ENCODE measurements at regions not wholly inside any gene's neighbourhood (a gene's known extent, or its start where the extent isn't known, plus 50 kb on each side); places are given as distances from the start of the nearest gene placed in this dataset.

DNA sequence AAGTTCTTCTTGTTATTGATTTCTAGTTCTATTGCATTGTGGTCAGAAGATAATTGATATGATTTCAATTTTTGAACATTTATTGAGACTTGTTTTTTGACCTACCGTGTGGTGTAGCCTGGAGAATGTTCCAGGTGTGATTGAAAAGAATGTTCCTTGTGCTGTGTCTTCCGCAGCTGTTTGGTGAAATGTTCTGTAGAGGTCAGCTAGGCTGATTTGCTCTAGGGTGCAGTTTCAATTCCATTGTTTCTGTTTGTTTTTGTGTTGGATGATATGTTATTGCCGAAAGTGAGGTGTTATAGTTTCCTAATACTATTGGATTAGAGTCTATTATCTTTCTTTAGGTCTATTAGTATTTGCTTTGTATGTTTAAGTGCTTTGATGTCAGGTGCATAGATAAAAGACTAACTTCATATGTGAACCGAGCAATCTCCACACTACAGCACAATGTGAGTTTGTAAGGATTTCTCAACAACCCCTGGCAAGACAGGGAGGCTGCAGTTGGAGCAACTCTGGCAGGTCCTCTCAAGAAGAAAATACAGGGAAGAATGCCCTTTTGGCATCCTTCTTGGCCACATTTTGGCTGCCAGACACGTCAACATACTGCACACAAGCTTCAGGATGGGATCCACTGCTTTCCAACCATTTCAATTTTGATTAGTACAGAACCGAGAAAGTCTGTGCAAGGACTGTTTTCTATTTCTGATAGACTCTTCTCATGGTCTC lies 320.7 kb downstream of the RNF144B start:
- Histone ChIP-seq H3K4me3 (ENCODE audit: low read depth in 1 of 2, low read length in 2 of 2) (no peak overlapping the region), H3K27me3 (ENCODE audit: insufficient read depth, low read length, poor library complexity) (no peaks in the 10 kb centered on the region), H2AFZ (ENCODE audit: low read depth, low read length) (no peak overlapping the region), H3K27ac (ENCODE audit: low read length) (no peak overlapping the region), H3K36me3 (ENCODE audit: insufficient read depth, low read length) (no peaks in the 10 kb centered on the region), H3K4me2 (ENCODE audit: insufficient read depth, low read length) (no peak overlapping the region), H3K79me2 (ENCODE audit: insufficient read depth, low read length) (no peaks in the 10 kb centered on the region), H3K9me3 (ENCODE audit: insufficient read depth, low read length, severe bottlenecking) (no peaks in the 10 kb centered on the region), H3K9ac (ENCODE audit: low read depth, low read length) (no peak overlapping the region), H4K20me1 (ENCODE audit: insufficient read depth, low read length) (no peaks in the 10 kb centered on the region), H3K4me1 (ENCODE audit: insufficient read depth, low read length) (no peaks in the 10 kb centered on the region)
- ATAC-seq (ENCODE audit: insufficient read depth, low read depth) (no peak), DNase-seq (no peak)
- TF ChIP-seq, protein P1, sequence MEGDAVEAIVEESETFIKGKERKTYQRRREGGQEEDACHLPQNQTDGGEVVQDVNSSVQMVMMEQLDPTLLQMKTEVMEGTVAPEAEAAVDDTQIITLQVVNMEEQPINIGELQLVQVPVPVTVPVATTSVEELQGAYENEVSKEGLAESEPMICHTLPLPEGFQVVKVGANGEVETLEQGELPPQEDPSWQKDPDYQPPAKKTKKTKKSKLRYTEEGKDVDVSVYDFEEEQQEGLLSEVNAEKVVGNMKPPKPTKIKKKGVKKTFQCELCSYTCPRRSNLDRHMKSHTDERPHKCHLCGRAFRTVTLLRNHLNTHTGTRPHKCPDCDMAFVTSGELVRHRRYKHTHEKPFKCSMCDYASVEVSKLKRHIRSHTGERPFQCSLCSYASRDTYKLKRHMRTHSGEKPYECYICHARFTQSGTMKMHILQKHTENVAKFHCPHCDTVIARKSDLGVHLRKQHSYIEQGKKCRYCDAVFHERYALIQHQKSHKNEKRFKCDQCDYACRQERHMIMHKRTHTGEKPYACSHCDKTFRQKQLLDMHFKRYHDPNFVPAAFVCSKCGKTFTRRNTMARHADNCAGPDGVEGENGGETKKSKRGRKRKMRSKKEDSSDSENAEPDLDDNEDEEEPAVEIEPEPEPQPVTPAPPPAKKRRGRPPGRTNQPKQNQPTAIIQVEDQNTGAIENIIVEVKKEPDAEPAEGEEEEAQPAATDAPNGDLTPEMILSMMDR (IDR thresholded peaks at IDR 0.05; ENCODE audit: borderline replicate concordance, extremely low read depth, low read length, poor library complexity, severe bottlenecking): no peak
- no peak for TF ChIP-seq EZH2 (IDR thresholded peaks at IDR 0.05; ENCODE audit: borderline replicate concordance, low read depth, low read length, severe bottlenecking)

DNA sequence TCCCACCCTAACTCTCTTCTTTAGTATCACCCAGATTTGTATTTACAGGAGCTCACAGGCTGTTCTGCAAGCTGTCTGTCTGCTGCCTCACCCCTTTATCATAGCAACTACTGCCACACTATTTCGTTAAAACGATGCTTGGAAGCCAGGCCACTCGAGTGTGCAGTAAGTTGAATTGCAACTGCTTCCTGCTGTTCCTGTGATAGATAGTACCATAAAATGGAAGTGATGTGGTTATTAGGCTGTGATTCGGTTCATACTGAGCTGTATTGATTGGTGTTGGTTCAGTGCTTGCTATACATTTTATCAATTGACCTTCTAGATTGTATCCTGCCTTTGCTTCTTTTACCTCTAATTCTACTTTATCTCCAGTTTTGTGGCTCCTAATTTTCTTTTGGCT lies 325.4 kb downstream of the RNF144B start:
- Histone ChIP-seq H3K4me1 (ENCODE audit: insufficient read depth, low read length) (no peaks in the 10 kb centered on the region), H3K27me3 (ENCODE audit: insufficient read depth, low read length, poor library complexity) (no peaks in the 10 kb centered on the region), H3K27ac (ENCODE audit: low read length) (no peak overlapping the region), H3K4me2 (ENCODE audit: insufficient read depth, low read length) (no peak overlapping the region), H3K9ac (ENCODE audit: low read depth, low read length) (no peak overlapping the region), H3K4me3 (ENCODE audit: low read depth in 1 of 2, low read length in 2 of 2) (no peak overlapping the region), H4K20me1 (ENCODE audit: insufficient read depth, low read length) (no peaks in the 10 kb centered on the region), H3K36me3 (ENCODE audit: insufficient read depth, low read length) (no peaks in the 10 kb centered on the region), H3K9me3 (ENCODE audit: insufficient read depth, low read length, severe bottlenecking) (no peaks in the 10 kb centered on the region), H3K79me2 (ENCODE audit: insufficient read depth, low read length) (no peaks in the 10 kb centered on the region), H2AFZ (ENCODE audit: low read depth, low read length) (no peak overlapping the region)
- no peak for DNase-seq
- no peak for TF ChIP-seq EZH2 (IDR thresholded peaks at IDR 0.05; ENCODE audit: borderline replicate concordance, low read depth, low read length, severe bottlenecking)
- no peak for ATAC-seq (ENCODE audit: insufficient read depth, low read depth)

DNA sequence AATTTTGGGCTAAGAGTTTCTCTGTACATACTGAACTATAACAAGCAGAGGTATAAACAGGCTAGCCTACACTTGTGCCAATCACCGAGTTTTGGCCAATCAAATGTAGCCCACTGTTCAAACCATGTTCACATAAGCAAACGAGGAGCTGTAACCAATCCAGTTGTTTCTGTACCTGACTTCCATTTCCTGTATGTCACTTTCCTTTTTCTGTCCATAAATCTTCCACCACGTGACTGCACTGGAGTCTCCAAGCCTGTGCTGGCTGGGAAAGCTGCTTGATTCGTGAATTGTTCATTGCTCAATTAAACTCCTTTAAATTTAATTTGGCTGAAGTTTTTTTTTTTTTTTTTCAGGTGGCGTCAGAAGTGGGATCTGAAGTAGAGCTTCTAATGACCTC lies 332.9 kb downstream of the RNF144B start:
- Histone ChIP-seq H3K4me2 (ENCODE audit: insufficient read depth, low read length) (no peak overlapping the region), H3K27ac (ENCODE audit: low read length) (no peak overlapping the region), H2AFZ (ENCODE audit: low read depth, low read length) (no peak overlapping the region), H3K27me3 (ENCODE audit: insufficient read depth, low read length, poor library complexity) (no peaks in the 10 kb centered on the region), H3K9me3 (ENCODE audit: insufficient read depth, low read length, severe bottlenecking) (no peaks in the 10 kb centered on the region), H3K79me2 (ENCODE audit: insufficient read depth, low read length) (no peaks in the 10 kb centered on the region), H3K9ac (ENCODE audit: low read depth, low read length) (no peak overlapping the region), H3K4me3 (ENCODE audit: low read depth in 1 of 2, low read length in 2 of 2) (no peak overlapping the region), H3K36me3 (ENCODE audit: insufficient read depth, low read length) (no peaks in the 10 kb centered on the region), H3K4me1 (ENCODE audit: insufficient read depth, low read length) (no peaks in the 10 kb centered on the region), H4K20me1 (ENCODE audit: insufficient read depth, low read length) (no peaks in the 10 kb centered on the region)
- DNase-seq: no peak
- no peak for ATAC-seq (ENCODE audit: insufficient read depth, low read depth)
- no peak for TF ChIP-seq EZH2 (IDR thresholded peaks at IDR 0.05; ENCODE audit: borderline replicate concordance, low read depth, low read length, severe bottlenecking)
- TF ChIP-seq, protein P1 (IDR thresholded peaks at IDR 0.05; ENCODE audit: borderline replicate concordance, extremely low read depth, low read length, poor library complexity, severe bottlenecking): no peak

DNA sequence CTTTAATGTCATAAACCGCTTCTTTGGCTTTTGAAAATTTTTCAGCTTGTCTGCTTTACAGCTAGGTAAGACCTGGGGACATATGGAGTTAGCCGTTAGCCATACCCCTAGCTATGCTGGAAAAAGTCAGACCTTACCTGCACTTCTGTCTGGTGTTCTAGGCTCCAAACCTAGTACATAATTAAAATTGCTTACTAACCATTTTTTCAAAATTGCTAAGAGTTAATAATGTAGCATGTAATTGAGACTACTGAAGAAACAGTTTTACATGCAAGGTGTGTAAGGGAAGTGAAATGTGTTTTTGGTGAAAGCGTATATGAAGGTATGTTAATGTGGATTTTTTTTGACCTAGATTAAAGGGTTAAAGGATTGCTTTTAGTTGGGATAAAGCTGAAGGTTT lies 336.9 kb downstream of the RNF144B start:
- H3K27ac ChIP-seq (ENCODE audit: low read length): no peak overlapping the region
- H4K20me1 ChIP-seq (ENCODE audit: insufficient read depth, low read length): no peaks in the 10 kb centered on the region
- H3K4me2 ChIP-seq (ENCODE audit: insufficient read depth, low read length): no peak overlapping the region
- no peak overlapping the region for H3K9ac ChIP-seq (ENCODE audit: low read depth, low read length)
- no peaks in the 10 kb centered on the region for H3K9me3 ChIP-seq (ENCODE audit: insufficient read depth, low read length, severe bottlenecking)
- no peaks in the 10 kb centered on the region for H3K79me2 ChIP-seq (ENCODE audit: insufficient read depth, low read length)
- DNase-seq: no peak
- ATAC-seq (ENCODE audit: insufficient read depth, low read depth): no peak
- no peaks in the 10 kb centered on the region for H3K27me3 ChIP-seq (ENCODE audit: insufficient read depth, low read length, poor library complexity)
- TF ChIP-seq, protein P1 (IDR thresholded peaks at IDR 0.05; ENCODE audit: borderline replicate concordance, extremely low read depth, low read length, poor library complexity, severe bottlenecking): no peak
- no peak for TF ChIP-seq EZH2 (IDR thresholded peaks at IDR 0.05; ENCODE audit: borderline replicate concordance, low read depth, low read length, severe bottlenecking)
- no peak overlapping the region for H3K4me3 ChIP-seq (ENCODE audit: low read depth in 1 of 2, low read length in 2 of 2)
- H3K4me1 ChIP-seq (ENCODE audit: insufficient read depth, low read length): no peaks in the 10 kb centered on the region
- H2AFZ ChIP-seq (ENCODE audit: low read depth, low read length): no peak overlapping the region
- no peaks in the 10 kb centered on the region for H3K36me3 ChIP-seq (ENCODE audit: insufficient read depth, low read length)
